ENCODE measurements at regions not wholly inside any gene's neighbourhood (a gene's known extent, or its start where the extent isn't known, plus 50 kb on each side); places are given as distances from the start of the nearest gene placed in this dataset.

- no peak for DNase-seq
Measured at GRCh38 chr10:130575756-130576285, 439.6 kb downstream of the GLRX3 start.

- DNase-seq, result no peak
Measured at GRCh38 chr10:130576427-130576826, 440.2 kb downstream of the GLRX3 start.

- no peak for DNase-seq
Measured at GRCh38 chr10:130577039-130577438, 440.8 kb downstream of the GLRX3 start.

- no peak for DNase-seq
Measured at GRCh38 chr10:130578532-130579289, 442.5 kb downstream of the GLRX3 start.

GRCh38 chr10:130579913-130580312, 443.7 kb downstream of the GLRX3 start:
- DNase-seq, result no peak

GRCh38 chr10:130580975-130581374, 444.8 kb downstream of the GLRX3 start:
- DNase-seq, result no peak

GRCh38 chr10:130587718-130588117, 451.5 kb downstream of the GLRX3 start:
- DNase-seq, result no peak

- no peak for DNase-seq
Measured at GRCh38 chr10:130606001-130606405, 469.8 kb downstream of the GLRX3 start.

GRCh38 chr10:130607366-130607765, 471.2 kb downstream of the GLRX3 start:
- no peak for DNase-seq

GRCh38 chr10:130611239-130611638, 475.0 kb downstream of the GLRX3 start:
- no peak for DNase-seq

GRCh38 chr10:130615457-130615856, 479.3 kb downstream of the GLRX3 start:
- no peak for DNase-seq

- DNase-seq, result no peak
Measured at GRCh38 chr10:130617985-130618384, 481.8 kb downstream of the GLRX3 start.

GRCh38 chr10:130618647-130619046, 482.5 kb downstream of the GLRX3 start:
- DNase-seq, result no peak

- no peak for DNase-seq
Measured at GRCh38 chr10:130621231-130621775, 485.1 kb downstream of the GLRX3 start.

- no peak for DNase-seq
Measured at GRCh38 chr10:130623680-130624267, 487.6 kb downstream of the GLRX3 start.

GRCh38 chr10:130627346-130628045, 491.3 kb downstream of the GLRX3 start:
- no peak for DNase-seq

GRCh38 chr10:130630135-130630534, 493.9 kb downstream of the GLRX3 start:
- no peak for DNase-seq

- no peak for DNase-seq
Measured at GRCh38 chr10:130631142-130632096, 495.2 kb downstream of the GLRX3 start.

GRCh38 chr10:130634816-130635215, 498.6 kb downstream of the GLRX3 start:
- no peak for DNase-seq

GRCh38 chr10:130635528-130635927, 499.3 kb downstream of the GLRX3 start:
- DNase-seq, result no peak

GRCh38 chr10:130636313-130636930, 500.2 kb downstream of the GLRX3 start:
- no peak for DNase-seq

Data from NCI-H526 (cell line).